Liver (tissue), 8 donors: ENCODE measurements at regions not wholly inside any gene's neighbourhood (a gene's known extent, or its start where the extent isn't known, plus 50 kb on each side); places are given as distances from the start of the nearest gene placed in this dataset.

ENCODE experiments used
- DNase-seq: peaks from one replicate; pipeline ENCODE4 v3.0.0-alpha.2; 2017; ENCODE audit warnings: low spot score
- H3K27ac ChIP-seq, 2 donors: one replicate each; pipeline ENCODE4 v1.7.0; 2013; ENCODE audit warnings: inconsistent platforms in 2 of 2, low read length in 2 of 2, control low read depth in 1 of 2, low read depth in 1 of 2, mild to moderate bottlenecking in 1 of 2
- H3K27me3 ChIP-seq, 4 donors: one replicate each; pipeline versions ENCODE4 v1.6.1 to v1.7.0; 2013; ENCODE audit warnings: low read length in 3 of 4, inconsistent platforms in 1 of 4, mild to moderate bottlenecking in 1 of 4, moderate library complexity in 1 of 4; ENCODE audit not compliant: control insufficient read depth in 4 of 4, insufficient read depth in 4 of 4
- H3K36me3 ChIP-seq, 4 donors: one replicate each; pipeline versions ENCODE4 v1.6.1 to v1.7.0; 2013; ENCODE audit warnings: low read length in 3 of 4, mild to moderate bottlenecking in 3 of 4, low read depth in 1 of 4, moderate library complexity in 1 of 4; ENCODE audit not compliant: control insufficient read depth in 4 of 4, insufficient read depth in 3 of 4
- H3K4me1 ChIP-seq, 4 donors: one replicate each; pipeline versions ENCODE4 v1.6.1 to v1.7.0; 2013; ENCODE audit warnings: low read length in 3 of 4, mild to moderate bottlenecking in 3 of 4, moderate library complexity in 1 of 4; ENCODE audit not compliant: control insufficient read depth in 4 of 4, insufficient read depth in 4 of 4
- H3K4me3 ChIP-seq, 3 donors: one replicate each; pipeline versions ENCODE4 v1.6.1 to v1.7.0; 2013; ENCODE audit warnings: low read length in 3 of 3, control low read depth in 1 of 3, low read depth in 1 of 3, mild to moderate bottlenecking in 1 of 3
- H3K9ac ChIP-seq, 2 donors: one replicate each; pipeline ENCODE4 v1.7.0; 2013; ENCODE audit warnings: low read length in 2 of 2, mild to moderate bottlenecking in 2 of 2, moderate library complexity in 2 of 2, control low read depth in 1 of 2, low read depth in 1 of 2
- H3K9me3 ChIP-seq, 4 donors: one replicate each; pipeline versions ENCODE4 v1.6.1 to v1.7.0; 2013; ENCODE audit warnings: low read length in 3 of 4; ENCODE audit not compliant: control insufficient read depth in 4 of 4
- EGR1 ChIP-seq, 2 donors: IDR thresholded peaks; 2 replicates each; pipeline ENCODE4 v1.6.1; 2016 to 2018; ENCODE audit warnings: antibody characterized with exemption in 2 of 2, low read depth in 2 of 2
- FOXA1 ChIP-seq: IDR thresholded peaks from 2 replicates; pipeline ENCODE4 v1.6.1; 2016; ENCODE audit warnings: antibody characterized with exemption
- FOXA2 ChIP-seq: IDR thresholded peaks from 2 replicates; pipeline ENCODE4 v1.6.1; 2016; ENCODE audit warnings: antibody characterized with exemption
- GABPA ChIP-seq, 2 donors: IDR thresholded peaks in 1 of 2; conservative IDR thresholded peaks in 1 of 2; 2 replicates each; pipeline ENCODE4 v1.6.1; 2016; ENCODE audit warnings: antibody characterized with exemption in 2 of 2, mild to moderate bottlenecking in 1 of 2, moderate library complexity in 1 of 2
- HNF4A ChIP-seq, 2 donors: conservative IDR thresholded peaks; 2 replicates each; pipeline ENCODE4 v1.6.1; 2016; ENCODE audit warnings: antibody characterized with exemption in 2 of 2, mild to moderate bottlenecking in 2 of 2
- HNF4G ChIP-seq: IDR thresholded peaks from 2 replicates; pipeline ENCODE4 v1.6.1; 2016; ENCODE audit warnings: antibody characterized with exemption
- JUND ChIP-seq, 2 donors: IDR thresholded peaks; 2 replicates each; pipeline ENCODE4 v1.6.1; 2016; ENCODE audit warnings: antibody characterized with exemption in 2 of 2
- NR2F2 ChIP-seq: IDR thresholded peaks from 2 replicates; pipeline ENCODE4 v1.6.1; 2016; ENCODE audit warnings: antibody characterized with exemption
- RAD21 ChIP-seq, 2 donors: IDR thresholded peaks; 2 replicates each; pipeline ENCODE4 v1.6.1; 2016; ENCODE audit warnings: antibody characterized with exemption in 2 of 2, mild to moderate bottlenecking in 2 of 2
- RXRA ChIP-seq, 2 donors: IDR thresholded peaks; 2 replicates each; pipeline ENCODE4 v1.6.1; 2017 to 2018; ENCODE audit warnings: antibody characterized with exemption in 2 of 2, mild to moderate bottlenecking in 1 of 2
- SP1 ChIP-seq: IDR thresholded peaks from 2 replicates; pipeline ENCODE4 v1.6.1; 2018; ENCODE audit warnings: antibody characterized with exemption, mild to moderate bottlenecking
- TAF1 ChIP-seq: conservative IDR thresholded peaks from 2 replicates; pipeline ENCODE4 v1.6.1; 2016; ENCODE audit warnings: antibody characterized with exemption, mild to moderate bottlenecking
- YY1 ChIP-seq: IDR thresholded peaks from 2 replicates; pipeline ENCODE4 v1.6.1; 2016; ENCODE audit warnings: antibody characterized with exemption, mild to moderate bottlenecking
- WGBS: extraction: QIAGEN DNeasy Blood & Tissue Kit; methylation state at CpG from one replicate; pipeline ENCODE4 v1.1.7; 2013; 5-methylcytosine and 5-hydroxymethylcytosine counted together
- TF ChIP-seq, protein P1 (sequence below): IDR thresholded peaks from 2 replicates; pipeline ENCODE4 v1.6.1; 2016; ENCODE audit warnings: antibody characterized with exemption
- TF ChIP-seq, protein P2 (sequence below): IDR thresholded peaks from 2 replicates; pipeline ENCODE4 v1.6.1; 2016; ENCODE audit warnings: antibody characterized with exemption
- TF ChIP-seq, protein P3 (sequence below): IDR thresholded peaks from 2 replicates; pipeline ENCODE4 v1.6.1; 2016; ENCODE audit warnings: antibody characterized with exemption
- TF ChIP-seq, protein P4 (sequence below): IDR thresholded peaks from 2 replicates; pipeline ENCODE4 v1.6.1; 2016; ENCODE audit warnings: antibody characterized with exemption, mild to moderate bottlenecking
- TF ChIP-seq, protein P5 (sequence below): fragments of 150-350 bp; IDR thresholded peaks from 2 replicates; pipeline ENCODE4 v1.5.1; 2017; ENCODE audit warnings: improper control_type of control experiment, low read depth, low read length; ENCODE audit not compliant: missing input control
- donor health status: healthy.
- donor health status: healthy.
- donor health status: healthy.
- donor health status: healthy.
- donor health status: healthy.

DNA sequence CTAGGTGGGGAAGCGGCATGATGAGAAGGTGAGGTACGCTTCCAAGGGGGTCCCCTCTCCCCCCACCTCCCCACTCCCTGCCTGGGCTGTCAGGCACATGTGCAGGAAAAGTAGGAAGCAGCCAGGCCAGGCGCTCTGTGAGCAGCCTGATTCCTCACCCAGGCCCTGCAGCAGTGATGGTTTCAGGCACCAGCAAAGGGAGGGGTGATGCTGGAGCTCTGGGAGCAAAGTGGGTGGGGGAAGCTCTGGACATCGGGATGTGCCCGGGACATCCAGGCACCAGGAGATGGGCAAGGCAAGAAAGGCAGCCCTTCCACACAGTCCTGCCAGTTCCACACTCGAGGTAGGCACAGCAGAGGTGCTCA lies 106.1 kb downstream of the CRYAA start:
- no peaks in the 10 kb centered on the region for H3K27me3 ChIP-seq
- TF ChIP-seq, protein P1, sequence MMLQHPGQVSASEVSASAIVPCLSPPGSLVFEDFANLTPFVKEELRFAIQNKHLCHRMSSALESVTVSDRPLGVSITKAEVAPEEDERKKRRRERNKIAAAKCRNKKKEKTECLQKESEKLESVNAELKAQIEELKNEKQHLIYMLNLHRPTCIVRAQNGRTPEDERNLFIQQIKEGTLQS: no peak
- TF ChIP-seq YY1: no peak
- TF ChIP-seq FOXA1: no peak
- no peak for TF ChIP-seq RAD21 (IDR thresholded peaks at IDR 0.05)
- TF ChIP-seq TAF1: no peak
- TF ChIP-seq FOXA2: no peak
- no peak for TF ChIP-seq NR2F2
- TF ChIP-seq, protein P2, sequence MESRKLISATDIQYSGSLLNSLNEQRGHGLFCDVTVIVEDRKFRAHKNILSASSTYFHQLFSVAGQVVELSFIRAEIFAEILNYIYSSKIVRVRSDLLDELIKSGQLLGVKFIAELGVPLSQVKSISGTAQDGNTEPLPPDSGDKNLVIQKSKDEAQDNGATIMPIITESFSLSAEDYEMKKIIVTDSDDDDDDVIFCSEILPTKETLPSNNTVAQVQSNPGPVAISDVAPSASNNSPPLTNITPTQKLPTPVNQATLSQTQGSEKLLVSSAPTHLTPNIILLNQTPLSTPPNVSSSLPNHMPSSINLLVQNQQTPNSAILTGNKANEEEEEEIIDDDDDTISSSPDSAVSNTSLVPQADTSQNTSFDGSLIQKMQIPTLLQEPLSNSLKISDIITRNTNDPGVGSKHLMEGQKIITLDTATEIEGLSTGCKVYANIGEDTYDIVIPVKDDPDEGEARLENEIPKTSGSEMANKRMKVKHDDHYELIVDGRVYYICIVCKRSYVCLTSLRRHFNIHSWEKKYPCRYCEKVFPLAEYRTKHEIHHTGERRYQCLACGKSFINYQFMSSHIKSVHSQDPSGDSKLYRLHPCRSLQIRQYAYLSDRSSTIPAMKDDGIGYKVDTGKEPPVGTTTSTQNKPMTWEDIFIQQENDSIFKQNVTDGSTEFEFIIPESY: no peak
- no peak for TF ChIP-seq EGR1 (IDR thresholded peaks at IDR 0.05; ENCODE audit: low read depth in 2 of 2)
- no peak for TF ChIP-seq SP1
- no peak for TF ChIP-seq JUND (IDR thresholded peaks at IDR 0.05)
- TF ChIP-seq, protein P3, sequence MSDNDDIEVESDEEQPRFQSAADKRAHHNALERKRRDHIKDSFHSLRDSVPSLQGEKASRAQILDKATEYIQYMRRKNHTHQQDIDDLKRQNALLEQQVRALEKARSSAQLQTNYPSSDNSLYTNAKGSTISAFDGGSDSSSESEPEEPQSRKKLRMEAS: no peak
- TF ChIP-seq, protein P4, sequence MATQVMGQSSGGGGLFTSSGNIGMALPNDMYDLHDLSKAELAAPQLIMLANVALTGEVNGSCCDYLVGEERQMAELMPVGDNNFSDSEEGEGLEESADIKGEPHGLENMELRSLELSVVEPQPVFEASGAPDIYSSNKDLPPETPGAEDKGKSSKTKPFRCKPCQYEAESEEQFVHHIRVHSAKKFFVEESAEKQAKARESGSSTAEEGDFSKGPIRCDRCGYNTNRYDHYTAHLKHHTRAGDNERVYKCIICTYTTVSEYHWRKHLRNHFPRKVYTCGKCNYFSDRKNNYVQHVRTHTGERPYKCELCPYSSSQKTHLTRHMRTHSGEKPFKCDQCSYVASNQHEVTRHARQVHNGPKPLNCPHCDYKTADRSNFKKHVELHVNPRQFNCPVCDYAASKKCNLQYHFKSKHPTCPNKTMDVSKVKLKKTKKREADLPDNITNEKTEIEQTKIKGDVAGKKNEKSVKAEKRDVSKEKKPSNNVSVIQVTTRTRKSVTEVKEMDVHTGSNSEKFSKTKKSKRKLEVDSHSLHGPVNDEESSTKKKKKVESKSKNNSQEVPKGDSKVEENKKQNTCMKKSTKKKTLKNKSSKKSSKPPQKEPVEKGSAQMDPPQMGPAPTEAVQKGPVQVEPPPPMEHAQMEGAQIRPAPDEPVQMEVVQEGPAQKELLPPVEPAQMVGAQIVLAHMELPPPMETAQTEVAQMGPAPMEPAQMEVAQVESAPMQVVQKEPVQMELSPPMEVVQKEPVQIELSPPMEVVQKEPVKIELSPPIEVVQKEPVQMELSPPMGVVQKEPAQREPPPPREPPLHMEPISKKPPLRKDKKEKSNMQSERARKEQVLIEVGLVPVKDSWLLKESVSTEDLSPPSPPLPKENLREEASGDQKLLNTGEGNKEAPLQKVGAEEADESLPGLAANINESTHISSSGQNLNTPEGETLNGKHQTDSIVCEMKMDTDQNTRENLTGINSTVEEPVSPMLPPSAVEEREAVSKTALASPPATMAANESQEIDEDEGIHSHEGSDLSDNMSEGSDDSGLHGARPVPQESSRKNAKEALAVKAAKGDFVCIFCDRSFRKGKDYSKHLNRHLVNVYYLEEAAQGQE: no peak
- TF ChIP-seq GABPA (IDR thresholded peaks at IDR 0.05 in 1 of 2, conservative IDR thresholded peaks at IDR 0.05 in 1 of 2): no peak
- TF ChIP-seq RXRA (IDR thresholded peaks at IDR 0.05): no peak
- TF ChIP-seq HNF4A (conservative IDR thresholded peaks at IDR 0.05): no peak
- TF ChIP-seq, protein P5, sequence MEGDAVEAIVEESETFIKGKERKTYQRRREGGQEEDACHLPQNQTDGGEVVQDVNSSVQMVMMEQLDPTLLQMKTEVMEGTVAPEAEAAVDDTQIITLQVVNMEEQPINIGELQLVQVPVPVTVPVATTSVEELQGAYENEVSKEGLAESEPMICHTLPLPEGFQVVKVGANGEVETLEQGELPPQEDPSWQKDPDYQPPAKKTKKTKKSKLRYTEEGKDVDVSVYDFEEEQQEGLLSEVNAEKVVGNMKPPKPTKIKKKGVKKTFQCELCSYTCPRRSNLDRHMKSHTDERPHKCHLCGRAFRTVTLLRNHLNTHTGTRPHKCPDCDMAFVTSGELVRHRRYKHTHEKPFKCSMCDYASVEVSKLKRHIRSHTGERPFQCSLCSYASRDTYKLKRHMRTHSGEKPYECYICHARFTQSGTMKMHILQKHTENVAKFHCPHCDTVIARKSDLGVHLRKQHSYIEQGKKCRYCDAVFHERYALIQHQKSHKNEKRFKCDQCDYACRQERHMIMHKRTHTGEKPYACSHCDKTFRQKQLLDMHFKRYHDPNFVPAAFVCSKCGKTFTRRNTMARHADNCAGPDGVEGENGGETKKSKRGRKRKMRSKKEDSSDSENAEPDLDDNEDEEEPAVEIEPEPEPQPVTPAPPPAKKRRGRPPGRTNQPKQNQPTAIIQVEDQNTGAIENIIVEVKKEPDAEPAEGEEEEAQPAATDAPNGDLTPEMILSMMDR: no peak
- TF ChIP-seq HNF4G: no peak
- no peak for DNase-seq
- H3K27ac ChIP-seq: no peak overlapping the region
- no peak overlapping the region for H3K9ac ChIP-seq
- no peaks in the 10 kb centered on the region for H3K9me3 ChIP-seq
- no peaks in the 10 kb centered on the region for H3K36me3 ChIP-seq
- 92% methylated on average over 6 of the region's 6 CpGs for WGBS
- peaks cover 3 to 20% (median 9%) of the 10 kb centered on the region in 4 donors for H3K4me1 ChIP-seq
- H3K4me3 ChIP-seq: no peak overlapping the region
